GM19238 (cell line): ENCODE measurements at regions not wholly inside any gene's neighbourhood (a gene's known extent, or its start where the extent isn't known, plus 50 kb on each side); places are given as distances from the start of the nearest gene placed in this dataset.

Experiments
- DNase-seq: peaks from one replicate; pipeline ENCODE4 v3.0.0; 2011; ENCODE audit warnings: low spot score; ENCODE audit not compliant: insufficient read length

- no peak for DNase-seq
Observed at GRCh38 chr7:22962775-22963350, 51.1 kb downstream of the HYCC1 start.

- no peak for DNase-seq
Observed at GRCh38 chr7:22958742-22959141, 55.2 kb downstream of the HYCC1 start.

- no peak for DNase-seq
Observed at GRCh38 chr7:22954251-22954650, 59.7 kb downstream of the HYCC1 start.

GRCh38 chr7:22952306-22953015, 61.5 kb downstream of the HYCC1 start:
- no peak for DNase-seq

GRCh38 chr7:22949944-22950343, 64.0 kb downstream of the HYCC1 start:
- no peak for DNase-seq

- DNase-seq = no peak
Observed at GRCh38 chr7:22949221-22949620, 64.7 kb downstream of the HYCC1 start.

- no peak for DNase-seq
Observed at GRCh38 chr7:22948770-22949169, 65.2 kb downstream of the HYCC1 start.

GRCh38 chr7:22945584-22945983, 68.3 kb downstream of the HYCC1 start:
- DNase-seq = no peak

GRCh38 chr7:22944510-22944909, 69.4 kb downstream of the HYCC1 start:
- no peak for DNase-seq

GRCh38 chr7:22944022-22944421, 69.9 kb downstream of the HYCC1 start:
- DNase-seq = no peak

GRCh38 chr7:22942191-22942590, 71.7 kb downstream of the HYCC1 start:
- no peak for DNase-seq

- DNase-seq = no peak
Observed at GRCh38 chr7:22939842-22940241, 74.1 kb downstream of the HYCC1 start.

- DNase-seq = no peak
Observed at GRCh38 chr7:22937946-22938345, 76.0 kb downstream of the HYCC1 start.

GRCh38 chr7:22936246-22936645, 77.7 kb downstream of the HYCC1 start:
- no peak for DNase-seq

- DNase-seq = no peak
Observed at GRCh38 chr7:22935269-22935668, 78.7 kb downstream of the HYCC1 start.

GRCh38 chr7:22934473-22935065, 79.4 kb downstream of the HYCC1 start:
- DNase-seq = no peak

GRCh38 chr7:22934023-22934422, 79.9 kb downstream of the HYCC1 start:
- no peak for DNase-seq

- DNase-seq = no peak
Observed at GRCh38 chr7:22932896-22933295, 81.0 kb downstream of the HYCC1 start.

GRCh38 chr7:22931011-22931410, 82.9 kb downstream of the HYCC1 start:
- no peak for DNase-seq

GRCh38 chr7:22922307-22922706, 91.6 kb downstream of the HYCC1 start:
- no peak for DNase-seq

GRCh38 chr7:22921386-22922086, 92.4 kb downstream of the HYCC1 start:
- no peak for DNase-seq

GRCh38 chr7:22920672-22921071, 93.3 kb downstream of the HYCC1 start:
- no peak for DNase-seq
